ENCODE measurements at regions not wholly inside any gene's neighbourhood (a gene's known extent, or its start where the extent isn't known, plus 50 kb on each side); places are given as distances from the start of the nearest gene placed in this dataset.

- H3K9me3 ChIP-seq (replicated peaks), result no peaks in the 10 kb centered on the region
- H3K4me1 ChIP-seq (replicated peaks), result no peaks in the 10 kb centered on the region
- DNase-seq (ENCODE audit: low read depth in 1 of 2, low spot score in 2 of 2), result no peak
- no peaks in the 10 kb centered on the region for H3K36me3 ChIP-seq
- H3K27me3 ChIP-seq (replicated peaks), result no peaks in the 10 kb centered on the region
- no peak overlapping the region for H3K27ac ChIP-seq
- H3K4me3 ChIP-seq, result no peak overlapping the region
These were observed 50.2 kb upstream of the MAMLD1 start for GRCh38 chrX:150312931-150313330.
